ENCODE measurements at regions not wholly inside any gene's neighbourhood (a gene's known extent, or its start where the extent isn't known, plus 50 kb on each side); places are given as distances from the start of the nearest gene placed in this dataset.

DNA sequence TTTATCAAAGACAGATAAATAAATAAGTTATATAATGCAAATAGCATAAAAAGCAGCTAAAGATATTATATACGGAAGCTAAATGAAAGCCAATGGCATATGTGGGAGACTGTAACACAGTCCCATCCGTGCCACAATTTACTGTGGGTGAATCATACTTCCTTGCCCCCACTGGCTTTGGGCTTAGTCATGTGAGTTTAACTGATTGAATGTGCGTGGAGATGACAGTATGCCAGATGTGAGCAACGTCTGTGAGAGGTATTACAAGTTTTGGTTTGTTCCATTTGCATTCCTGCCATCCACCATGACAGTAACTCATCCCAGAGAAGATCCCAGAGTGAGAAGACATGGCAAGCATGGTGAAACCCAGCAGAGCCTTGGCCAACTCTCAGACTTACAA, 340.0 kb downstream of the SUCLA2 start:
- WGBS, result 64% methylated on average over 4 of the region's 4 CpGs
- no peaks in the 10 kb centered on the region for H3K27me3 ChIP-seq
- peaks cover 0 to 5% (median 0%) of the 10 kb centered on the region in 4 donors for H3K9me3 ChIP-seq

GRCh38 chr13:47656651-47657050, 344.4 kb downstream of the SUCLA2 start:
- no peak for TF ChIP-seq EP300 (IDR thresholded peaks at IDR 0.05)
- no peak for TF ChIP-seq POLR2AphosphoS5 (IDR thresholded peaks at IDR 0.05)
- no peak for TF ChIP-seq CTCF (IDR thresholded peaks at IDR 0.05)
- no peak for TF ChIP-seq POLR2A (IDR thresholded peaks at IDR 0.05; ENCODE audit: low read depth)
- WGBS, result 96% methylated on average over 1 of the region's 1 CpG
- DNase-seq (ENCODE audit: extremely low spot score), result no peak
- no peak overlapping the region for H3K27ac ChIP-seq (replicated peaks in 1 of 4)
- H3K27me3 ChIP-seq, result no peaks in the 10 kb centered on the region
- H3K4me1 ChIP-seq, result no peaks in the 10 kb centered on the region
- intact Hi-C loops (cut with DNase I), result no loop called here
- peaks cover 0 to 5% (median 0%) of the 10 kb centered on the region in 4 donors for H3K9me3 ChIP-seq
- H3K36me3 ChIP-seq, result no peaks in the 10 kb centered on the region
- H3K4me3 ChIP-seq, result no peak overlapping the region

More for the DNA sequence above, 340.0 kb downstream of the SUCLA2 start:
- no peak for DNase-seq (ENCODE audit: extremely low spot score)
- H3K36me3 ChIP-seq, result no peaks in the 10 kb centered on the region
- no peak overlapping the region for H3K27ac ChIP-seq (replicated peaks in 1 of 4)
- intact Hi-C loops (cut with DNase I), result no loop called here
- H3K4me3 ChIP-seq, result no peak overlapping the region
- H3K4me1 ChIP-seq, result no peaks in the 10 kb centered on the region
- TF ChIP-seq POLR2A (IDR thresholded peaks at IDR 0.05; ENCODE audit: low read depth) (no peak), POLR2AphosphoS5 (IDR thresholded peaks at IDR 0.05) (no peak), CTCF (IDR thresholded peaks at IDR 0.05) (no peak), EP300 (IDR thresholded peaks at IDR 0.05) (no peak)

DNA sequence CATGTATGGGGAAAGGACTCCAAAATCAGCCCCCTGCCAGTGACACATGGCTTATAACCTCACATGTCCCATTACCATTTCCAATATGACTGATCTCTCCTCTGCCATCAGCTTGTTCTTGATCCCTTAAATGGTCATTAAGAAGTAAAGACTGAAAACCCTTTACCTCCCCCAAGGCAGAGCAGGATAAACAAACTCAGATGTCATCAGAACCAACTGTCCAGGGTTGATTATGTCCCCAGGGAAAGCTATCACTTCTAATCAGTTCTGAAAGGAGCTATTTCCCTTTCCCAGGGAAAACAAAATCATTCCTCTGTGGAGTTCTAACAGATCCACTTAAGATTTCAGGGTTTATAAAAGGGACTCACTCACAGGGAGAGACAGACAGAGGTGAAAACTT, 350.9 kb downstream of the SUCLA2 start:
- intact Hi-C loops (cut with DNase I), result no loop called here
- Histone ChIP-seq H3K27ac (replicated peaks in 1 of 4) (no peak overlapping the region), H3K9me3 (no peaks in the 10 kb centered on the region), H3K4me3 (no peak overlapping the region), H3K36me3 (no peaks in the 10 kb centered on the region), H3K4me1 (peaks cover 0 to 13% (median 3%) of the 10 kb centered on the region in 4 donors), H3K27me3 (no peaks in the 10 kb centered on the region)
- TF ChIP-seq CTCF (IDR thresholded peaks at IDR 0.05) (no peak), EP300 (IDR thresholded peaks at IDR 0.05) (no peak), POLR2AphosphoS5 (IDR thresholded peaks at IDR 0.05) (no peak), POLR2A (IDR thresholded peaks at IDR 0.05; ENCODE audit: low read depth) (no peak)
- DNase-seq (ENCODE audit: extremely low spot score), result no peak

GRCh38 chr13:47647001-47647400, 354.1 kb downstream of the SUCLA2 start:
- Histone ChIP-seq H3K36me3 (no peaks in the 10 kb centered on the region), H3K4me3 (no peak overlapping the region), H3K27ac (replicated peaks in 1 of 4) (no peak overlapping the region), H3K9me3 (no peaks in the 10 kb centered on the region), H3K27me3 (no peaks in the 10 kb centered on the region), H3K4me1 (peaks cover 0 to 13% (median 3%) of the 10 kb centered on the region in 4 donors)
- no peak for DNase-seq (ENCODE audit: extremely low spot score)
- TF ChIP-seq POLR2AphosphoS5 (IDR thresholded peaks at IDR 0.05) (no peak), EP300 (IDR thresholded peaks at IDR 0.05) (no peak), POLR2A (IDR thresholded peaks at IDR 0.05; ENCODE audit: low read depth) (no peak), CTCF (IDR thresholded peaks at IDR 0.05) (no peak)
- intact Hi-C loops (cut with DNase I), result no loop called here

DNA sequence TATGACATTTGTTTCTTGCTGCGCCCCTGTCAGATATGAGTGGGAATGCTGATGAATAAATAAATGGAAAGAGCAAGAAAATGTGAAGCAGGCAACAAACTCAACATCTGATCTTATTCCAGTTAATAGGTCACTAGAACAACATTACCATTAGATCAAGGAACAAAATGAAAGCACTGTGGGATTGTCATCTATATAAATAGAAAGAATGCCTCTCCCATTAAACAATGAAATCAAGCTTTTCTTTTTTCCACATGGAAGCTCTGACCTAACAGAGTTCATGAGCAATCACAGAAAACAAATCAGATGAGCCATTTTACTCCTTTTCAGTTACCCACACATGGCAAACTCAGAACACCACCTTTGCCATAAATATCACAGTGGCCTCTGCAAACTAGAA, 354.8 kb downstream of the SUCLA2 start:
- TF ChIP-seq CTCF (IDR thresholded peaks at IDR 0.05), result no peak
- TF ChIP-seq EP300 (IDR thresholded peaks at IDR 0.05), result no peak
- TF ChIP-seq POLR2A (IDR thresholded peaks at IDR 0.05; ENCODE audit: low read depth), result no peak
- TF ChIP-seq POLR2AphosphoS5 (IDR thresholded peaks at IDR 0.05), result no peak
- no peak for DNase-seq (ENCODE audit: extremely low spot score)
- H3K9me3 ChIP-seq, result no peaks in the 10 kb centered on the region
- no peaks in the 10 kb centered on the region for H3K27me3 ChIP-seq
- intact Hi-C loops (cut with DNase I), result no loop called here
- H3K4me1 ChIP-seq, result peaks cover 0 to 17% (median 3%) of the 10 kb centered on the region in 4 donors
- WGBS, result 96% methylated on average over 1 of the region's 1 CpG
- H3K36me3 ChIP-seq, result no peaks in the 10 kb centered on the region
- H3K27ac ChIP-seq (replicated peaks in 1 of 4), result no peak overlapping the region
- no peak overlapping the region for H3K4me3 ChIP-seq

Measured in esophagus muscularis mucosa (tissue), 4 donors.